Left lung (tissue), 4 donors: ENCODE measurements at regions not wholly inside any gene's neighbourhood (a gene's known extent, or its start where the extent isn't known, plus 50 kb on each side); places are given as distances from the start of the nearest gene placed in this dataset.
"Not testable (repeated sequence)": the region's sequence is repeated elsewhere in the genome, so short reads cannot be mapped to it uniquely, and the experiment has no call there.

Source experiments
- ATAC-seq: fragments of 200-7000 bp; cut with Tn5 transposase; one replicate; pipeline ENCODE4 v1.9.1; 2020; ENCODE audit warnings: moderate library complexity
- DNase-seq, 4 donors: peaks; one replicate each; pipeline ENCODE4 v3.0.0-alpha.2; 2013 to 2020
- H3K27ac ChIP-seq, 2 donors: fragments of 200-600 bp; sonication (generic) in 1 of 2; one replicate each; pipeline versions ENCODE4 v1.5.0 to v1.8.0; 2020 to 2021
- H3K27me3 ChIP-seq, 2 donors: fragments of 200-600 bp; sonication (generic) in 1 of 2; one replicate each; pipeline versions ENCODE4 v1.5.0 to v1.8.0; 2020 to 2021
- H3K36me3 ChIP-seq, 2 donors: fragments of 200-600 bp; sonication (generic) in 1 of 2; one replicate each; pipeline versions ENCODE4 v1.5.0 to v1.8.0; 2020 to 2021
- H3K4me1 ChIP-seq, 2 donors: fragments of 200-600 bp; one replicate each; pipeline ENCODE4 v1.8.0; 2021
- H3K4me3 ChIP-seq, 2 donors: fragments of 200-600 bp; sonication (generic) in 1 of 2; one replicate each; pipeline versions ENCODE4 v1.5.0 to v1.8.0; 2020 to 2021; ENCODE audit warnings: mild to moderate bottlenecking in 1 of 2
- H3K9me3 ChIP-seq, 2 donors: fragments of 200-600 bp; sonication (generic) in 1 of 2; one replicate each; pipeline versions ENCODE4 v1.5.0 to v1.8.0; 2020 to 2021
- CTCF ChIP-seq, 2 donors: fragments of 200-600 bp; sonication (generic) in 1 of 2; IDR thresholded peaks; one replicate each; pipeline versions ENCODE4 v1.5.0 to v1.8.0; 2021; ENCODE audit warnings: antibody characterized with exemption in 2 of 2
- intact Hi-C, 2 donors: fragments of 100-400 bp; cut with DNase I; formaldehyde crosslinking; loops; one replicate each; pipeline versions ENCODE4 v1.11.2 to v1.14.2; 2022
- donor health status: DM: no; HTN: yes; CAD: no.
- donor health status: DM: no; HTN: no; CAD: no.

GRCh38 chr6:15888798-15889772, 226.3 kb upstream of the DTNBP1 start:
- H3K27me3 ChIP-seq = no peaks in the 10 kb centered on the region
- no peak overlapping the region for H3K4me3 ChIP-seq
- intact Hi-C loops = no loop called here
- peaks cover 0 to 12% of the 10 kb centered on the region in 2 donors for H3K9me3 ChIP-seq
- no peaks in the 10 kb centered on the region for H3K36me3 ChIP-seq
- TF ChIP-seq CTCF (IDR thresholded peaks at IDR 0.05) = no peak
- no peak for DNase-seq
- peaks cover 0 to 44% of the 10 kb centered on the region in 2 donors for H3K4me1 ChIP-seq
- peak; percentile 67 for ATAC-seq
- no peak overlapping the region for H3K27ac ChIP-seq

- intact Hi-C loops = no loop called here
- peak overlapping the region in 1 of 2 donors; percentile 50 for H3K27ac ChIP-seq
- H3K4me3 ChIP-seq = no peak overlapping the region
- H3K27me3 ChIP-seq = no peaks in the 10 kb centered on the region
- DNase-seq (no peak), ATAC-seq (no peak)
- H3K36me3 ChIP-seq = no peaks in the 10 kb centered on the region
- H3K4me1 ChIP-seq = peaks cover 0 to 41% of the 10 kb centered on the region in 2 donors
- TF ChIP-seq CTCF (IDR thresholded peaks at IDR 0.05) = no peak
- H3K9me3 ChIP-seq = no peaks in the 10 kb centered on the region
Measured at GRCh38 chr6:15887491-15888461, 224.9 kb upstream of the DTNBP1 start.

DNA sequence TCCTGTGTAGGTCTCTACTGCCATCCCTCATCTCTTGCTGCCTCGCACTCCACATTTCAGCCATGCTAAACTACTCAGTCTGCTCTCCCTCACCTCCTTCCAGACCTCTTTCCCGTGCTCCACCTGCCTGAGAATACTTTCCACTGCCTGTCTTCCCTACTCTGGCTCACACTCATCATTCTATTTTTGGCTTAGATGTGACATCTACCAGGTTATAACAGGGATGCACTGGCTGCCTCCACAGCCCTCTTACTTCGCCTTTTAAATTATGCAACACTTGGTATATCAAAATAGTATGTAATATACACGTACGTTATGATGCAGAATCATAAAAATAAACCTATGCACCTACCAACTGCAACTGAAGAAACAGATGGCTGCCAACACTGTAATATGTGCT, 222.8 kb upstream of the DTNBP1 start:
- no peak for TF ChIP-seq CTCF (IDR thresholded peaks at IDR 0.05)
- Histone ChIP-seq H3K27ac (no peak overlapping the region), H3K27me3 (no peaks in the 10 kb centered on the region), H3K9me3 (no peaks in the 10 kb centered on the region), H3K4me3 (no peak overlapping the region), H3K4me1 (peaks cover 0 to 40% of the 10 kb centered on the region in 2 donors), H3K36me3 (no peaks in the 10 kb centered on the region)
- ATAC-seq (no peak), DNase-seq (no peak)
- intact Hi-C loops = no loop called here

DNA sequence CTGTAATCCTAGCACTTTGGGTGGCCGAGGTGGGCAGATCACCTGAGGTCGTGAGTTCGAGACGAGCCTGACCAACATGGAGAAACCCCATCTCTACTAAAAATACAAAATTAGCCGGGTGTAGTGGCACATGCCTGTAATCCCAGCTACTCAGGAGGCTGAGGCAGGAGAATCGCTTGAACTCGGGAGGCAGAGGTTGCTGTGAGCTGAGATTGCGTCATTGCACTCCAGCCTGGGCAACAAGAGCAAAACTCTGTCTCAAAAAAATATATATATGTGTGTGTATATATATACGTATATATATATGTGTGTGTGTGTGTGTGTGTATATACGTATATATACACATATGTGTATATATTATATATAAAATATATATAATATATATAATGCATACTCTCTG, 220.8 kb upstream of the DTNBP1 start:
- not testable (repeated sequence) for ATAC-seq, DNase-seq

GRCh38 chr6:15882915-15883314, 220.1 kb upstream of the DTNBP1 start:
- H3K9me3 ChIP-seq = no peaks in the 10 kb centered on the region
- no peaks in the 10 kb centered on the region for H3K36me3 ChIP-seq
- TF ChIP-seq CTCF (IDR thresholded peaks at IDR 0.05) = no peak
- no peak for ATAC-seq
- H3K4me1 ChIP-seq = peaks cover 3 to 32% of the 10 kb centered on the region in 2 donors
- no peak overlapping the region for H3K4me3 ChIP-seq
- intact Hi-C loops = no loop called here
- no peak overlapping the region for H3K27ac ChIP-seq
- H3K27me3 ChIP-seq = no peaks in the 10 kb centered on the region
- DNase-seq = peak in 1 of 4 donors; percentile 33

More for the DNA sequence above, 220.8 kb upstream of the DTNBP1 start:
- intact Hi-C loops, H3K27ac ChIP-seq, H3K4me3 ChIP-seq, H3K9me3 ChIP-seq, H3K36me3 ChIP-seq, H3K27me3 ChIP-seq: not testable (repeated sequence)
- H3K4me1 ChIP-seq = peaks cover 3 to 39% of the 10 kb centered on the region in 2 donors
